ENCODE measurements at regions not wholly inside any gene's neighbourhood (a gene's known extent, or its start where the extent isn't known, plus 50 kb on each side); places are given as distances from the start of the nearest gene placed in this dataset.

- DNase-seq: no peak
These were observed 289.6 kb downstream of the METTL4 start for GRCh38 chr18:2281523-2282199.

DNA sequence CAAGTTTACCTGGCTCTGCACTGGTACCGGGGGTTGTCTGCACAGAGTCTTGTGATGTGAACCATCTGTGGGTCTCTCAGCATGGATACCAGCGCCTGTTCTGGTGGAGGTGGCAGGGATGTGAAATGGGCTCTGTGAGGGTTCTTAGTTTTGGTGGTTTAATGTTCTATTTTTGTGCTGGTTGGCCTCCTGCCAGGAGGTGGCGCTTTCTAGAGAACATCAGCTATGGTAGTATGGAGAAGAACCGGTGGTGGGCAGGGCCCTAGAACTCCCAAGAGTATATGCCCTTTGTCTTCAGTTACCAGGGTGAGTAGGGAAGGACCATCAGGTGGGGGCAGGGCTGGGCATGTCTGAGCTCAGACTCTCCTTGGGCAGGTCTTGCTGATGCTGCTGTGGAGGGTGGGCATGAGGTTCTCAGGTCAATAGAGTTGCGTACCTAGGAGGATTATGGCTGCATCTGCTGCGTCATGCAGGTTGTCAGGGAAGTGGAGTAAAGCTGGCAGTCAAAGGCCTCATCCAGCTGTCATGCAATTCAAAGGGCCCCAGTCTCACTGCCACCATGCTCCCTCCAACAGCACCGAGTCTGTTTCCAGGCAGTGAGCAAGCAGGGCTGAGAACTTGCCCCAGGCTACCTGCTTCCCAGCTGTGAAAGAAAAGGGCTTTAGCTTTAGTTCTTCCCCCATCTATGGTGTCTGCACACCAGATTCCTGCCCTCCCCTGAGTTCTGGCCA lies 278.0 kb downstream of the METTL4 start:
- DNase-seq: no peak

- no peak for DNase-seq
These were observed 270.0 kb downstream of the METTL4 start for GRCh38 chr18:2301316-2301715.

- DNase-seq: no peak
These were observed 269.3 kb downstream of the METTL4 start for GRCh38 chr18:2302012-2302411.

GRCh38 chr18:2302628-2303516 lies 268.4 kb downstream of the METTL4 start:
- DNase-seq: no peak

GRCh38 chr18:2303517-2304238 lies 267.6 kb downstream of the METTL4 start:
- no peak for DNase-seq

DNA sequence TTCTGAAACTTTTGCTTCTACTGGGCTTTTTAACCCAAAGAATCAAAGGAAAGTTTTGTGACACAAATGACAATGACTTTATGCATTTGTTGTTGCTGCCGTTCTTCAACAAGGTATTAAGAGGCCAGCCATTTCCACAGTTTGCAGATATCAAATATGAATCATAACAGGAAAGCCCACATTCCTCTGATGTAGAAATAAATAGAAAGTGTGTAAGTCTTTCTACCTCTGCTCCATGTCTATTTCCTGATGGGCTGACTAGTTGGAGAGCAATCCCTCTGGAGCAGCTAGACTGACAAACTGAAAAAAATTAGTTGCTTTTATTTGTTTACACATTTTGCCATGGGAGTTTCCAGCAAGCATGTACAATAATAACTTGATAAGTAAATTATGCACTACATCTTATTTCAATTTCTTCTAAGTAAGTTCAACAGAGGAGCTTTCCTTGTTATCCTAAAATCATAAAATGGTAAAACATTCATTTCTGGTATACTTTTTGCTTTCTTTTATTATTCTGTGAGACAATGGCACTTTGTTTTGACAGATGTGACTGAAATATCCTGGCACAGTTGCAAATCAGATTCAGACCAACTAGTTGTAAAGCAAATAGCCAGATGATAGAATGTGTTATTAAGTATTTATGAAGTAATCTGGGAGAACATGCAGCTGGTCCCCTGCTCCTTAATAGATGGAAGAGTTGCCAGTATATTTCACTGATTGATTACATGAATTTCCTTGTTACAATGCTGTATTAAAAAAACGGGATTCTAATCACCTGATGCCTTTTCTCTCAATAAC lies 266.7 kb downstream of the METTL4 start:
- DNase-seq: no peak

DNA sequence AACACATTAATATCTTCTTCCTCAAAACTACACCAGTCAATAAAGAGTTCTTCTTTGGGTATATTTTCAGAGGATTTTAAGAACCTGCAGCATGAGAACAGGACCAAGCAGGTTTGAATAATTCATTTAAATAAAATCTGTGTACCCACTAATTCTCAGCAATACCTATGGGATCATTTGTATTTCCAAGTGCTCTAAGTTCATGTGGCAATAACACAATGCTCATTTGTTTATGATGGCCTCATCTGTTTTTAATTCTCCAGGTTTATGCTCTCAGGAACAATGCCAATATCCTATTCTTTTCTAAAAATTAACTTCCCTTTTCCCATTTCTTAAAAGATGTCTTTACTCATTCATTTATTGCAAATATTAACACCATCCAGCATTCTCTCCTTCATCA lies 264.7 kb downstream of the METTL4 start:
- DNase-seq: no peak

- no peak for DNase-seq
These were observed 260.4 kb downstream of the METTL4 start for GRCh38 chr18:2310886-2311285.

DNA sequence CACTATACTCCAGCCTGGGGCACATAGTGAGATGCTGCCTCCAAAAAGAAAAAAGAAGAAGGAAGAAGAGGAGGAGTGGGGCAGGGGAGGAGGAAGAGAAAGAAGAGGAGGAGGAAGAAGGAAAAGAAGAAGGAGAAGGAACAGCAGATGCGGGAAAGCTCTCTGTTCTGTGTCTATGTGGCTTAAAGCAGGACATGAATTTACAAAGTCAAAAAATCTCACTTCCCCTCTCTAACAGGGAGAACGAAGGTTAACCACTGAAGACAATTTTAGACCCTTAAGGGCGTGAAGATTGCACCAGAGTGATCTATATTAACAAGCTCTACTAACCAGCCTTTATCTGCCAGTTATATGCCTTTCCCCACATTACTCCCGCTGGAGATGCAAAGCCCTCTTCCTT lies 258.9 kb downstream of the METTL4 start:
- no peak for DNase-seq

DNA sequence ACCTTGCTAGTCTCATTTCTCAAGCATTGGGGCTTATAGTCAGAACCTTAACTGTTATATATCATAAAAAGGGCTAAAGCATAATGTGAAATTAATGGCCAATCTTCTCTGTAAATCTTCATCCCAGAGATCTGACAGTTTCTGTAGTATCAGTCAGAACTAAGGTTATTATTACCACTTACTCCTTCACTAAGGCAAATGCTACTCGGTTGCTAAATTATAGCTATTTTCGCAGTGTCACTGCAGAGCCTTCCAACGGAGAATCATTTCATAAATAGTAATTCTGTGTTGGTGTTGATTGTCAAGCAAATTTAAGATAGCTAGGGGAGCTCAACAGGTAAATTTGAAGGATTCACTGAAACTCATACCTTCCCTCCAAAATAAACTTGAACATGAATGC lies 258.0 kb downstream of the METTL4 start:
- no peak for DNase-seq

- DNase-seq: no peak
These were observed 255.1 kb downstream of the METTL4 start for GRCh38 chr18:2316082-2316750.

DNA sequence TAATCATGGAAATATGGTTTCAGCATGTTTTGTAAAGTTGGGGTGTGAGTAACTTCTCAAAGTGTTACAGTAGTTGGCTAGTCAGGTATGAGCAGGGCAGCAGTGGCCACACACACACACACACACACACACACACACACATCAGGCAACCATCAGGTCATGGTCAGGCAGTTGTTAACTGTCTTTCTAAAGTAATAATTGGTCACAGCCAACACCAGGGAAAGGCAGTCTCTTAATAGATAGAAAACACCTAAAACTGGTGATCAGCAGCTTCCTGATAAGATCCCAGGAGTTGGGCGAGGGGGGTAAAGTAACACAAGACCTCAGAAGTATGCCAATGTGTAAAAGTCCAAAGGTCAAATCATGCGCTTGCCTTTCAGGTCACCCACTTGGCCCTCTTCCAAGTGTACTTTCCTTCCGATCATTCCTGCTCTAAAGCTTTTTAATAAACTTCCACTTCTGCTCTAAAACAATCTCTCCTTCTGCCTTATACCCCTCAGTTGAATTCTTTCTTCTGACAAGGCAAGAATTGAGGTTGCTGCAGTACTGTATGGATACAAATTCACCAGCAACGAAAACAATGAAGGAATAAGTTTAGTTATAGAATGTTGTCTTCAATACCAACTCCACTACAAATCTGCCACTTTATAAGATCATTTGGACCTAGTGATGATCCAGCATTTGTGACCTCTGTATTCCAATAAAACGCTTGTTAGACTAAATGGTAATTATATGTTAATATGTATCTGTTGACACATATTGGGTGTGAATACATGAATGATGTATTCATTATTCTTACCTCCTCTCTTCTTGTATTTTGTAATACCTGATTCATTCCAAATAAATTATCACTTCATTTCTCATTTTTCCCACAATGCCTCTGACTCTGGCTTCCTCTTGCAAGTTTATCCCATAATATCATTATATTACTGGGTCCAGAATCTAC lies 254.3 kb downstream of the METTL4 start:
- DNase-seq: no peak

GRCh38 chr18:2324459-2324858 lies 246.8 kb downstream of the METTL4 start:
- no peak for DNase-seq

DNA sequence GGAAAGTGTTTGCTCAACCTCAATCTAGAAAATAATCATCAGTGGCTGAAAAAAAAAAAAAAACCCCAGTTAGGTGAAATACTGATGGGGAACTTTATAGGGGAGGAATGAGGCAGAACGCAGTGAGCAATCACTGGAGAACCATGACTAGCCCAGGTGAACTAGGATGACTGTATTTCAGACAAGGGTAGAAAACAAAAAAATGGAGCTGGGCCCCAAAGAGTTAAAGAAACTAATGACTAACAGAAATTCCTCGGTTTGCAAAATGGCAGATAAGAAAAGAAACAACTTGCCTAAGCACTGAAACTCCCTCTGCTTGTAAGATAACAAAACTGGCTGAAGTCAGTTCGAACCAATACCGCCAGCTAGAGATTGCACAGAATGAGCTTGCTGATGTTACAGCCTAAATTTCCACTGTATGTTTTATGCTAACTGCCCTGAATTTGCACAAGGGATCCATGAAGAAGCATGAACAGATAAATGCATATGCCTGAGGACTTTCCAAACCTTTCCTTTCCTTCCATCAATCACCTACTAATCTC lies 245.9 kb downstream of the METTL4 start:
- no peak for DNase-seq

GRCh38 chr18:2325933-2326332 lies 245.4 kb downstream of the METTL4 start:
- DNase-seq: no peak

- DNase-seq: no peak
These were observed 244.3 kb downstream of the METTL4 start for GRCh38 chr18:2326999-2327398.

DNA sequence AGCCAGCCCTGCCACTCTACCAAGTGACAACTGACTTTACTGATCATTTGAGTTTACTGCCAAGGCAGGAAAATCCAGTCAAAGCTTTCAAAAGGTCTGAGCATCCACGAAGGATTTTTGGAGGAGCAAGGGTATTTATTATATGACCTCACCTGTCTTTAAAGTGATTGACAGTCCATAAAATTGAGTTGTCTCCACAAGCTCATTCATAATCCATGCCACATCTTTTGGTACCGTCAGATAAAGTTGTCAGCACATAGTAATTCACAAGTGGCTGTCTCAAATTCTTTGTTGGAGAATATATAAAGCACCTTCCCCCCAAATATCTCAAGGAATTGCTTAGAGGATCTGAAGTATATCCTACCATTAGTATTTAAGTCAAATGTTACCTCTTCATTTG lies 240.5 kb downstream of the METTL4 start:
- no peak for DNase-seq

GRCh38 chr18:2331491-2331890 lies 239.8 kb downstream of the METTL4 start:
- no peak for DNase-seq
